ENCODE measurements at regions not wholly inside any gene's neighbourhood (a gene's known extent, or its start where the extent isn't known, plus 50 kb on each side); places are given as distances from the start of the nearest gene placed in this dataset.
"Not testable (repeated sequence)": the region's sequence is repeated elsewhere in the genome, so short reads cannot be mapped to it uniquely, and the experiment has no call there.

- Mint-ChIP-seq H3K9me3 (no peaks in the 10 kb centered on the region), H3K36me3 (no peaks in the 10 kb centered on the region), H3K4me1 (no peaks in the 10 kb centered on the region), H3K27ac (no peak overlapping the region), H3K27me3 (peaks cover 0 to 8% (median 5%) of the 10 kb centered on the region in 5 donors), H3K4me3 (no peak overlapping the region)
- Histone ChIP-seq H3K27me3 (ENCODE audit: control insufficient read depth in 2 of 2, insufficient read depth in 2 of 2, low read length in 2 of 2) (no peaks in the 10 kb centered on the region), H3K36me3 (ENCODE audit: control insufficient read depth in 2 of 3, insufficient read depth in 3 of 3, low read length in 3 of 3) (no peaks in the 10 kb centered on the region), H3K9me3 (ENCODE audit: control insufficient read depth in 2 of 3, low read length in 3 of 3) (no peaks in the 10 kb centered on the region), H3K4me1 (ENCODE audit: control insufficient read depth in 2 of 2, insufficient read depth in 2 of 2, low read length in 2 of 2) (no peaks in the 10 kb centered on the region), H3K4me3 (ENCODE audit: low read length) (no peak overlapping the region), H3K27ac (ENCODE audit: low read depth, low read length) (no peak overlapping the region)
- DNase-seq (no peak), ATAC-seq (no peak)
- intact Hi-C loops (cut with micrococcal nuclease) = no loop called here
- ChIA-PET POLR2A (no interaction called here), CTCF (no interaction called here)
These were observed 140.6 kb upstream of the ZNF366 start for GRCh38 chr5:72647806-72648205.

- no peak overlapping the region for H3K4me3 Mint-ChIP-seq
- peaks cover 0 to 8% (median 4%) of the 10 kb centered on the region in 5 donors for H3K27me3 Mint-ChIP-seq
- H3K4me1 Mint-ChIP-seq = no peaks in the 10 kb centered on the region
- POLR2A ChIA-PET = no interaction called here
- no peak for DNase-seq
- H3K9me3 Mint-ChIP-seq = no peaks in the 10 kb centered on the region
- Histone ChIP-seq H3K27ac (ENCODE audit: low read depth, low read length) (no peak overlapping the region), H3K4me3 (ENCODE audit: low read length) (no peak overlapping the region), H3K9me3 (ENCODE audit: control insufficient read depth in 2 of 3, low read length in 3 of 3) (no peaks in the 10 kb centered on the region), H3K36me3 (ENCODE audit: control insufficient read depth in 2 of 3, insufficient read depth in 3 of 3, low read length in 3 of 3) (no peaks in the 10 kb centered on the region), H3K4me1 (ENCODE audit: control insufficient read depth in 2 of 2, insufficient read depth in 2 of 2, low read length in 2 of 2) (no peaks in the 10 kb centered on the region), H3K27me3 (ENCODE audit: control insufficient read depth in 2 of 2, insufficient read depth in 2 of 2, low read length in 2 of 2) (no peaks in the 10 kb centered on the region)
- H3K27ac Mint-ChIP-seq = no peak overlapping the region
- CTCF ChIA-PET = no interaction called here
- no peaks in the 10 kb centered on the region for H3K36me3 Mint-ChIP-seq
- intact Hi-C loops (cut with micrococcal nuclease) = no loop called here
- no peak for ATAC-seq
These were observed 139.1 kb upstream of the ZNF366 start for GRCh38 chr5:72646246-72646866.

GRCh38 chr5:72645064-72645846 is 138.0 kb upstream of the ZNF366 start:
- Histone ChIP-seq H3K27me3 (ENCODE audit: control insufficient read depth in 2 of 2, insufficient read depth in 2 of 2, low read length in 2 of 2) (no peaks in the 10 kb centered on the region), H3K4me3 (ENCODE audit: low read length) (no peak overlapping the region), H3K36me3 (ENCODE audit: control insufficient read depth in 2 of 3, insufficient read depth in 3 of 3, low read length in 3 of 3) (no peaks in the 10 kb centered on the region), H3K9me3 (ENCODE audit: control insufficient read depth in 2 of 3, low read length in 3 of 3) (no peaks in the 10 kb centered on the region), H3K27ac (ENCODE audit: low read depth, low read length) (no peak overlapping the region), H3K4me1 (ENCODE audit: control insufficient read depth in 2 of 2, insufficient read depth in 2 of 2, low read length in 2 of 2) (no peaks in the 10 kb centered on the region)
- no peak for ATAC-seq
- Mint-ChIP-seq H3K9me3 (no peaks in the 10 kb centered on the region), H3K4me1 (no peaks in the 10 kb centered on the region), H3K4me3 (no peak overlapping the region), H3K27ac (no peak overlapping the region), H3K27me3 (peaks cover 0 to 8% (median 4%) of the 10 kb centered on the region in 5 donors), H3K36me3 (no peaks in the 10 kb centered on the region)
- intact Hi-C loops (cut with micrococcal nuclease) = no loop called here
- CTCF ChIA-PET = no interaction called here
- no peak for DNase-seq
- POLR2A ChIA-PET = no interaction called here

GRCh38 chr5:72644296-72644695 is 137.1 kb upstream of the ZNF366 start:
- Mint-ChIP-seq H3K9me3 (no peaks in the 10 kb centered on the region), H3K4me1 (no peaks in the 10 kb centered on the region), H3K36me3 (no peaks in the 10 kb centered on the region), H3K27ac (no peak overlapping the region), H3K4me3 (no peak overlapping the region), H3K27me3 (peaks cover 0 to 6% (median 1%) of the 10 kb centered on the region in 5 donors)
- no peaks in the 10 kb centered on the region for H3K9me3 ChIP-seq (ENCODE audit: control insufficient read depth in 2 of 3, low read length in 3 of 3)
- ATAC-seq (no peak), DNase-seq (no peak)
- H3K27ac ChIP-seq (ENCODE audit: low read depth, low read length) = no peak overlapping the region
- no peaks in the 10 kb centered on the region for H3K27me3 ChIP-seq (ENCODE audit: control insufficient read depth in 2 of 2, insufficient read depth in 2 of 2, low read length in 2 of 2)
- no peaks in the 10 kb centered on the region for H3K36me3 ChIP-seq (ENCODE audit: control insufficient read depth in 2 of 3, insufficient read depth in 3 of 3, low read length in 3 of 3)
- ChIA-PET CTCF (no interaction called here), POLR2A (no interaction called here)
- intact Hi-C loops (cut with micrococcal nuclease) = no loop called here
- H3K4me3 ChIP-seq (ENCODE audit: low read length) = no peak overlapping the region
- H3K4me1 ChIP-seq (ENCODE audit: control insufficient read depth in 2 of 2, insufficient read depth in 2 of 2, low read length in 2 of 2) = no peaks in the 10 kb centered on the region

GRCh38 chr5:72641164-72641563 is 134.0 kb upstream of the ZNF366 start:
- Histone ChIP-seq H3K4me3 (ENCODE audit: low read length) (no peak overlapping the region), H3K27me3 (ENCODE audit: control insufficient read depth in 2 of 2, insufficient read depth in 2 of 2, low read length in 2 of 2) (no peaks in the 10 kb centered on the region), H3K9me3 (ENCODE audit: control insufficient read depth in 2 of 3, low read length in 3 of 3) (no peaks in the 10 kb centered on the region), H3K36me3 (ENCODE audit: control insufficient read depth in 2 of 3, insufficient read depth in 3 of 3, low read length in 3 of 3) (no peaks in the 10 kb centered on the region), H3K4me1 (ENCODE audit: control insufficient read depth in 2 of 2, insufficient read depth in 2 of 2, low read length in 2 of 2) (no peaks in the 10 kb centered on the region), H3K27ac (ENCODE audit: low read depth, low read length) (no peak overlapping the region)
- POLR2A ChIA-PET = no interaction called here
- no peak overlapping the region for H3K27ac Mint-ChIP-seq
- intact Hi-C loops (cut with micrococcal nuclease) = no loop called here
- no peaks in the 10 kb centered on the region for H3K4me1 Mint-ChIP-seq
- H3K36me3 Mint-ChIP-seq = no peaks in the 10 kb centered on the region
- peaks cover 0 to 11% (median 9%) of the 10 kb centered on the region in 5 donors for H3K27me3 Mint-ChIP-seq
- ATAC-seq (no peak), DNase-seq (no peak)
- no peaks in the 10 kb centered on the region for H3K9me3 Mint-ChIP-seq
- H3K4me3 Mint-ChIP-seq = no peak overlapping the region
- CTCF ChIA-PET = no interaction called here

- Mint-ChIP-seq H3K9me3 (peaks cover 0 to 1% (median 0%) of the 10 kb centered on the region in 11 donors), H3K4me3 (no peak overlapping the region), H3K27ac (no peak overlapping the region), H3K4me1 (no peaks in the 10 kb centered on the region), H3K36me3 (no peaks in the 10 kb centered on the region), H3K27me3 (peaks cover 2 to 26% (median 11%) of the 10 kb centered on the region in 5 donors)
- DNase-seq (no peak), ATAC-seq (no peak)
- Histone ChIP-seq H3K4me3 (ENCODE audit: low read length) (no peak overlapping the region), H3K9me3 (ENCODE audit: control insufficient read depth in 2 of 3, low read length in 3 of 3) (no peaks in the 10 kb centered on the region), H3K27me3 (ENCODE audit: control insufficient read depth in 2 of 2, insufficient read depth in 2 of 2, low read length in 2 of 2) (no peaks in the 10 kb centered on the region), H3K36me3 (ENCODE audit: control insufficient read depth in 2 of 3, insufficient read depth in 3 of 3, low read length in 3 of 3) (no peaks in the 10 kb centered on the region), H3K4me1 (ENCODE audit: control insufficient read depth in 2 of 2, insufficient read depth in 2 of 2, low read length in 2 of 2) (no peaks in the 10 kb centered on the region), H3K27ac (ENCODE audit: low read depth, low read length) (no peak overlapping the region)
- POLR2A ChIA-PET = no interaction called here
- intact Hi-C loops (cut with micrococcal nuclease) = no loop called here
- CTCF ChIA-PET = no interaction called here
These were observed 129.8 kb upstream of the ZNF366 start for GRCh38 chr5:72637058-72637457.

- ATAC-seq; H3K4me3 ChIP-seq (ENCODE audit: low read length); H3K9me3 ChIP-seq (ENCODE audit: control insufficient read depth in 2 of 3, low read length in 3 of 3); intact Hi-C loops (cut with micrococcal nuclease); CTCF ChIA-PET; DNase-seq; H3K4me1 Mint-ChIP-seq; H3K4me3 Mint-ChIP-seq; H3K4me1 ChIP-seq (ENCODE audit: control insufficient read depth in 2 of 2, insufficient read depth in 2 of 2, low read length in 2 of 2); H3K9me3 Mint-ChIP-seq; H3K27ac ChIP-seq (ENCODE audit: low read depth, low read length); H3K27me3 ChIP-seq (ENCODE audit: control insufficient read depth in 2 of 2, insufficient read depth in 2 of 2, low read length in 2 of 2); H3K36me3 ChIP-seq (ENCODE audit: control insufficient read depth in 2 of 3, insufficient read depth in 3 of 3, low read length in 3 of 3); POLR2A ChIA-PET; H3K27ac Mint-ChIP-seq; H3K36me3 Mint-ChIP-seq: not testable (repeated sequence)
- peaks cover 2 to 26% (median 13%) of the 10 kb centered on the region in 5 donors for H3K27me3 Mint-ChIP-seq
These were observed 129.4 kb upstream of the ZNF366 start for GRCh38 chr5:72636565-72636964.
